GM23338 (cell line): ENCODE measurements at regions not wholly inside any gene's neighbourhood (a gene's known extent, or its start where the extent isn't known, plus 50 kb on each side); places are given as distances from the start of the nearest gene placed in this dataset.

Experiments
- CREB1 ChIP-seq: fragments of 250-450 bp; sonication (Bioruptor Pico); IDR thresholded peaks from 2 replicates; pipeline ENCODE4 v1.5.0; 2020; ENCODE audit warnings: low read depth, mild to moderate bottlenecking, moderate library complexity
- EZH2 ChIP-seq: fragments of 200-600 bp; sonication (generic); IDR thresholded peaks from one replicate; pipeline ENCODE4 v1.8.0; 2017; ENCODE audit warnings: antibody characterized with exemption, mild to moderate bottlenecking, low read depth; ENCODE audit not compliant: unreplicated experiment
- EZH2phosphoT487 ChIP-seq: fragments of 200-600 bp; sonication (generic); IDR thresholded peaks from one replicate; pipeline ENCODE4 v1.8.1; 2018; ENCODE audit warnings: antibody characterized with exemption; ENCODE audit not compliant: unreplicated experiment
- JUNB ChIP-seq: IDR thresholded peaks from one replicate; pipeline ENCODE4 v1.6.1; 2016; ENCODE audit warnings: antibody characterized with exemption; ENCODE audit not compliant: unreplicated experiment
- NANOG ChIP-seq: IDR thresholded peaks from 2 replicates; pipeline ENCODE4 v1.6.1; 2016; ENCODE audit warnings: antibody characterized with exemption, borderline replicate concordance
- POLR2AphosphoS5 ChIP-seq: IDR thresholded peaks from 2 replicates; pipeline ENCODE4 v1.6.1; 2016; ENCODE audit warnings: antibody characterized with exemption, low read depth
- STAT1 ChIP-seq: IDR thresholded peaks from one replicate; pipeline ENCODE4 v1.6.1; 2016; ENCODE audit warnings: antibody characterized with exemption; ENCODE audit not compliant: unreplicated experiment
- ZNF331 ChIP-seq: fragments of 250-450 bp; sonication (Bioruptor Pico); IDR thresholded peaks from 2 replicates; pipeline ENCODE4 v1.5.0; 2020; ENCODE audit warnings: low read depth, mild to moderate bottlenecking, moderate library complexity
- TF ChIP-seq, protein P1 (sequence below): fragments of 250-450 bp; sonication (Bioruptor Pico); IDR thresholded peaks from 2 replicates; pipeline ENCODE4 v1.5.0; 2020; ENCODE audit warnings: mild to moderate bottlenecking, moderate library complexity
- TF ChIP-seq, protein P2 (sequence below): IDR thresholded peaks from one replicate; pipeline ENCODE4 v1.6.1; 2018; ENCODE audit warnings: antibody characterized with exemption; ENCODE audit not compliant: unreplicated experiment

DNA sequence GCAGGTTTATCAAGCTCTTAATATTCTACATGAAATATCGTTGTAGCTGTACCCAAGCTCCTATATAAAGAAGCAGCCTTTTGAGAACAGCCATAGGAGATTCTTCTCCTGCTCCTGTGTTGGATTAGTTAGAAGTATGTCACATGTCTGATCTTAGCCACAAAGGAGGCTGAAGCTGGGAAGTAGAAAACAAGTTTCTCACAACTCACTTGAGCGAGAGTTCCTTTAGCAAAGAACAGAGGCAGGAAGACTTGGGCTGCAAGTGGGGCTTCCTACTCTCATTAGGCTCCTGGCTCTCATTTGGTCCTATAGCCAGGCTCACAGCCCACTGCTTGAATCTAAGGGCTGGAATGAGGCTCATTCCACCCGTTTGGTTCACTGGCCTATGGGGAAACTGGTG lies 281.9 kb downstream of the BTG1 start (continued):
- TF ChIP-seq, protein P1, sequence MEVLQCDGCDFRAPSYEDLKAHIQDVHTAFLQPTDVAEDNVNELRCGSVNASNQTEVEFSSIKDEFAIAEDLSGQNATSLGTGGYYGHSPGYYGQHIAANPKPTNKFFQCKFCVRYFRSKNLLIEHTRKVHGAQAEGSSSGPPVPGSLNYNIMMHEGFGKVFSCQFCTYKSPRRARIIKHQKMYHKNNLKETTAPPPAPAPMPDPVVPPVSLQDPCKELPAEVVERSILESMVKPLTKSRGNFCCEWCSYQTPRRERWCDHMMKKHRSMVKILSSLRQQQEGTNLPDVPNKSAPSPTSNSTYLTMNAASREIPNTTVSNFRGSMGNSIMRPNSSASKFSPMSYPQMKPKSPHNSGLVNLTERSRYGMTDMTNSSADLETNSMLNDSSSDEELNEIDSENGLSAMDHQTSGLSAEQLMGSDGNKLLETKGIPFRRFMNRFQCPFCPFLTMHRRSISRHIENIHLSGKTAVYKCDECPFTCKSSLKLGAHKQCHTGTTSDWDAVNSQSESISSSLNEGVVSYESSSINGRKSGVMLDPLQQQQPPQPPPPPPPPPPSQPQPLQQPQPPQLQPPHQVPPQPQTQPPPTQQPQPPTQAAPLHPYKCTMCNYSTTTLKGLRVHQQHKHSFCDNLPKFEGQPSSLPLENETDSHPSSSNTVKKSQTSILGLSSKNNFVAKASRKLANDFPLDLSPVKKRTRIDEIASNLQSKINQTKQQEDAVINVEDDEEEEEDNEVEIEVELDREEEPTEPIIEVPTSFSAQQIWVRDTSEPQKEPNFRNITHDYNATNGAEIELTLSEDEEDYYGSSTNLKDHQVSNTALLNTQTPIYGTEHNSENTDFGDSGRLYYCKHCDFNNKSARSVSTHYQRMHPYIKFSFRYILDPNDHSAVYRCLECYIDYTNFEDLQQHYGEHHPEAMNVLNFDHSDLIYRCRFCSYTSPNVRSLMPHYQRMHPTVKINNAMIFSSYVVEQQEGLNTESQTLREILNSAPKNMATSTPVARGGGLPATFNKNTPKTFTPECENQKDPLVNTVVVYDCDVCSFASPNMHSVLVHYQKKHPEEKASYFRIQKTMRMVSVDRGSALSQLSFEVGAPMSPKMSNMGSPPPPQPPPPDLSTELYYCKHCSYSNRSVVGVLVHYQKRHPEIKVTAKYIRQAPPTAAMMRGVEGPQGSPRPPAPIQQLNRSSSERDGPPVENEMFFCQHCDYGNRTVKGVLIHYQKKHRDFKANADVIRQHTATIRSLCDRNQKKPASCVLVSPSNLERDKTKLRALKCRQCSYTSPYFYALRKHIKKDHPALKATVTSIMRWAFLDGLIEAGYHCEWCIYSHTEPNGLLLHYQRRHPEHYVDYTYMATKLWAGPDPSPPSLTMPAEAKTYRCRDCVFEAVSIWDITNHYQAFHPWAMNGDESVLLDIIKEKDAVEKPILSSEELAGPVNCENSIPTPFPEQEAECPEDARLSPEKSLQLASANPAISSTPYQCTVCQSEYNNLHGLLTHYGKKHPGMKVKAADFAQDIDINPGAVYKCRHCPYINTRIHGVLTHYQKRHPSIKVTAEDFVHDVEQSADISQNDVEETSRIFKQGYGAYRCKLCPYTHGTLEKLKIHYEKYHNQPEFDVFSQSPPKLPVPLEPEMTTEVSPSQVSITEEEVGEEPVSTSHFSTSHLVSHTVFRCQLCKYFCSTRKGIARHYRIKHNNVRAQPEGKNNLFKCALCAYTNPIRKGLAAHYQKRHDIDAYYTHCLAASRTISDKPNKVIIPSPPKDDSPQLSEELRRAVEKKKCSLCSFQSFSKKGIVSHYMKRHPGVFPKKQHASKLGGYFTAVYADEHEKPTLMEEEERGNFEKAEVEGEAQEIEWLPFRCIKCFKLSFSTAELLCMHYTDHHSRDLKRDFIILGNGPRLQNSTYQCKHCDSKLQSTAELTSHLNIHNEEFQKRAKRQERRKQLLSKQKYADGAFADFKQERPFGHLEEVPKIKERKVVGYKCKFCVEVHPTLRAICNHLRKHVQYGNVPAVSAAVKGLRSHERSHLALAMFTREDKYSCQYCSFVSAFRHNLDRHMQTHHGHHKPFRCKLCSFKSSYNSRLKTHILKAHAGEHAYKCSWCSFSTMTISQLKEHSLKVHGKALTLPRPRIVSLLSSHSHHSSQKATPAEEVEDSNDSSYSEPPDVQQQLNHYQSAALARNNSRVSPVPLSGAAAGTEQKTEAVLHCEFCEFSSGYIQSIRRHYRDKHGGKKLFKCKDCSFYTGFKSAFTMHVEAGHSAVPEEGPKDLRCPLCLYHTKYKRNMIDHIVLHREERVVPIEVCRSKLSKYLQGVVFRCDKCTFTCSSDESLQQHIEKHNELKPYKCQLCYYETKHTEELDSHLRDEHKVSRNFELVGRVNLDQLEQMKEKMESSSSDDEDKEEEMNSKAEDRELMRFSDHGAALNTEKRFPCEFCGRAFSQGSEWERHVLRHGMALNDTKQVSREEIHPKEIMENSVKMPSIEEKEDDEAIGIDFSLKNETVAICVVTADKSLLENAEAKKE (CRISPR knock-in tag) = no peak
- no peak for TF ChIP-seq POLR2AphosphoS5
- TF ChIP-seq ZNF331 (CRISPR knock-in tag) = no peak
- TF ChIP-seq EZH2 = no peak
- TF ChIP-seq JUNB = no peak
- TF ChIP-seq CREB1 (CRISPR knock-in tag) = no peak
- TF ChIP-seq, protein P2, sequence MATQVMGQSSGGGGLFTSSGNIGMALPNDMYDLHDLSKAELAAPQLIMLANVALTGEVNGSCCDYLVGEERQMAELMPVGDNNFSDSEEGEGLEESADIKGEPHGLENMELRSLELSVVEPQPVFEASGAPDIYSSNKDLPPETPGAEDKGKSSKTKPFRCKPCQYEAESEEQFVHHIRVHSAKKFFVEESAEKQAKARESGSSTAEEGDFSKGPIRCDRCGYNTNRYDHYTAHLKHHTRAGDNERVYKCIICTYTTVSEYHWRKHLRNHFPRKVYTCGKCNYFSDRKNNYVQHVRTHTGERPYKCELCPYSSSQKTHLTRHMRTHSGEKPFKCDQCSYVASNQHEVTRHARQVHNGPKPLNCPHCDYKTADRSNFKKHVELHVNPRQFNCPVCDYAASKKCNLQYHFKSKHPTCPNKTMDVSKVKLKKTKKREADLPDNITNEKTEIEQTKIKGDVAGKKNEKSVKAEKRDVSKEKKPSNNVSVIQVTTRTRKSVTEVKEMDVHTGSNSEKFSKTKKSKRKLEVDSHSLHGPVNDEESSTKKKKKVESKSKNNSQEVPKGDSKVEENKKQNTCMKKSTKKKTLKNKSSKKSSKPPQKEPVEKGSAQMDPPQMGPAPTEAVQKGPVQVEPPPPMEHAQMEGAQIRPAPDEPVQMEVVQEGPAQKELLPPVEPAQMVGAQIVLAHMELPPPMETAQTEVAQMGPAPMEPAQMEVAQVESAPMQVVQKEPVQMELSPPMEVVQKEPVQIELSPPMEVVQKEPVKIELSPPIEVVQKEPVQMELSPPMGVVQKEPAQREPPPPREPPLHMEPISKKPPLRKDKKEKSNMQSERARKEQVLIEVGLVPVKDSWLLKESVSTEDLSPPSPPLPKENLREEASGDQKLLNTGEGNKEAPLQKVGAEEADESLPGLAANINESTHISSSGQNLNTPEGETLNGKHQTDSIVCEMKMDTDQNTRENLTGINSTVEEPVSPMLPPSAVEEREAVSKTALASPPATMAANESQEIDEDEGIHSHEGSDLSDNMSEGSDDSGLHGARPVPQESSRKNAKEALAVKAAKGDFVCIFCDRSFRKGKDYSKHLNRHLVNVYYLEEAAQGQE = no peak
- TF ChIP-seq EZH2phosphoT487 = no peak
- no peak for TF ChIP-seq NANOG
- no peak for TF ChIP-seq STAT1
